ENCODE measurements at regions not wholly inside any gene's neighbourhood (a gene's known extent, or its start where the extent isn't known, plus 50 kb on each side); places are given as distances from the start of the nearest gene placed in this dataset.

DNA sequence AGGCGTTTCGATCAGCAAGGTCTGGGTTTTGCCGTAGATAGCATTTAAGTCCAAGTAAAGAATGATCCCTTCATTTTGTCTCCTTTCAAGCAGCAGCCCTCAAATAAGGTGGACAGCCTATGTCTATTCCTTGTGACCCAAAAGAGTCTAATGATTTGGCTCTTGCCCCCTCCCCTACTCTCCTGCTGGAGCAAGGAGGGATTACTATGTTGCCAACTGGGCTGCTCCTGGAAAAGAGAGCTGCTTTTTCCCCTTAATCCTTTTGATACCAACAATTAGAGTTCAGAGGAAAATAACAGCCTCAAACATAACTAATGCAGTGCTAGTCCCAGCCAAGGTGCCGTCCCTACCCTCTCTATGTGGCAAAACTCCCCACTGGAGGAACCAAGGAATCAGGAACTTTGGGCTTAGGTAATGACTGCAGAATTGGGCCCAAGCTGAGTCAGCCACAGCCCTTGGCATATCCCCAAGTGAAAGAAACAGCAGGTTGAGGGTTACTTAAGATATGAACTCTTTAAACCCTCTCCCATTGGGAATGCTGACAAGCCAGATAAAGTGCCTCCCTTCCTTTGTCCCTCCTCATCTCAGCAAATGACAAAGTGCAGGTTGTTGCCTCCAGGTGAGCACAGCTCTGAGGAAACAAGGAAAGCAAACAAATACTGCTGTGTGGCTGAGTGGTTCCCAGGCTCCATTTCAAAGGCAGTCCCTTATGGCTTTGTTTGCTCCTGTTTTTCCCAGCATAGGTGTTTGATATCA lies 643.7 kb downstream of the INHBA start:
- no peak for DNase-seq

- no peak for DNase-seq
These were observed 647.8 kb downstream of the INHBA start for GRCh38 chr7:41054960-41055661.

DNA sequence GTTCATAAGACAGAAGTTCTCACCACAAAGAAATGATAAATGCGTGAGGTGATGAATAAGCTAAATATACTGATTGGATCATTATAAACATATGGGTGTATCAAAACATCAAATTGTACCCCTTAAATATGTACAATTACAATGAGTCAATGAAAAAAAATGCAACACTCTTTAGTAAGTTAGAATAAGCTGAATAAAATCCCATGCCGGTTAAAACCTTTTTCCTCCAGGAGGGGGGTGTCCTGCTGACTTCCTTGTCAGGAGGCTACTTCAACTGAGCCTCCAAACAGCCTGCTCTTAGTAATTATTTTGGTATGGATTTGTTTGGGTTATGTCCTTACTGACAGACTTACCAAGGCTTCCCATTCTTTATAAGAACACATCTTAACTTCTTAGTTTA lies 649.1 kb downstream of the INHBA start:
- DNase-seq, result no peak

- no peak for DNase-seq
These were observed 650.2 kb downstream of the INHBA start for GRCh38 chr7:41052736-41053135.

DNA sequence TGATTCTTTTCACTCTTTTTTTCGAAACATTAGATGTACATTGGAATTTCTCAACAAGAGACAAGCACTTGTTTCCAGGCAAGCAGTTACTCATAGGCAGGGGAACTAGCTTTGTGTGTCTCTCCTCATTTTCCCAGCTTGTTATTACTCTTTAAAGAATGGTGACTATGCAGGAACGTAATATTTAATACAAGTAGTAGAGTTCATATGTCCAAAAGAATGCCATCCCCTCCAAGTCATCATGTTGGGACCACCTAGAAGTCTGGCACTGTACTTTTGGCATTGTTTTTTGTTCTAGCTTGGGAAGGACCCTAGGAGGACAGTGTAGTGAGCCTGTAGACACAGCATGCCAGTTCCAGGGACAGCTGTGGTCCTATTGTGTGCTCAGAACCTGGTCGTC lies 650.7 kb downstream of the INHBA start:
- no peak for DNase-seq

DNA sequence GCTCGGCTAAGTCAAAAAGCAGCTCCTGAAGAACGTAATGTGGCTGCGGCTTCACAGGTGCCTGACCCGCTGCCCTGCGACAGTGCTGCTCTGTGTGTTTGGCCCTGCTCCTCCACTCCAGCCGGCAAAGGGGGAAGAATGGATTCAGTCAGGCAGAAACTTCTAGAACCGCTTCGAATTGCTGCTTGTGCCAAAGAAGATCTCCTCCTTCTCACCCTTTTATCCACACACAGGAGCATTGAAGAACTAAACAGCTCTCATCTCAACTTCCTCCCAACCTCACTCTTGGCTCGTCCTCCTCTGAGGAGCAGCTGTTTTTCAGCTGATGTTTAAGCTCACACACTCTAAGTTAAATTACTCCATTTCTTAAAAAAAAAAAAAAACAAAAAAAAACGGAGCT lies 651.4 kb downstream of the INHBA start:
- no peak for DNase-seq

- DNase-seq, result no peak
These were observed 651.8 kb downstream of the INHBA start for GRCh38 chr7:41051062-41051461.

GRCh38 chr7:41048771-41049170 lies 654.1 kb downstream of the INHBA start:
- DNase-seq, result no peak

DNA sequence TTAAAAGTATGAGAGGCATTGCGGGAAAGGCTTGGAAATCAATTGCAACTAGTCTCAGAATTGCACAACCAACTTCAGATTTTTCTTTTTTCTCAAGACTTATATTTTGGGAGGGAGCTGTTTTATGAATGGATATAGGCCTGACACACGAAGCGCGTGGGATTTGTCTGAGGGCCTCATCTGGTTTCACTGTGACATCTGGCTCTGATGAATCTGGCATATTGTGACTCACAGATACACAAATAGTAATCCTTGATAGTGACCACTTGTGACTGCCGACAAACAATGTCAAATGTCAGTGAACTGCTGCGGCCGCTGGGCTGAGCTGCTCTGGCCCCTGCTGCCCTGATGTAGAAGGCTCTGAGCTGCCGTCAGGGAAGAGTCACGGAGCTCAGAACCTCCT lies 655.1 kb downstream of the INHBA start:
- DNase-seq, result no peak

DNA sequence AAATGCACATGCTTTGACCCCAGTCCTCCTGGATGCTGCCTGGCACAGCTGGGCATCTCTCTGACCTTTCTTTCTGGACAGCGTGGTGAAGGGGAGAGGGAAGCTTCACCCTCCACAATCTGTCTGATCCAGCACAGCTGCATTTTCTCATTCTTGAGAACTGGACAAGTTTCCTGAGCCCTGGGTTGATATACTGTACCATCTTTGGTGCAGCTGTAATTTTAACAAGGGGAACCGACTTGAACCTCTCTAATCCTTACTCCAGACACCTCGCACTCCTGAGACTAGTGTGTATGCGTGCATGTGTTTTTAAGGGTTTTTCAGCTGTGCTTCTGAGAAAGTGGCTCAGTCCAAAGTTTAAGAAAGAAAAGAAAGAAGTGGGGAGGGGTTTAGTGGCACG lies 655.7 kb downstream of the INHBA start:
- DNase-seq, result no peak

- DNase-seq, result no peak
These were observed 656.1 kb downstream of the INHBA start for GRCh38 chr7:41046776-41047175.

- no peak for DNase-seq
These were observed 656.6 kb downstream of the INHBA start for GRCh38 chr7:41046221-41046761.

GRCh38 chr7:41045556-41046123 lies 657.2 kb downstream of the INHBA start:
- peak; percentile 20 for DNase-seq

GRCh38 chr7:41039981-41040380 lies 662.9 kb downstream of the INHBA start:
- DNase-seq, result no peak

DNA sequence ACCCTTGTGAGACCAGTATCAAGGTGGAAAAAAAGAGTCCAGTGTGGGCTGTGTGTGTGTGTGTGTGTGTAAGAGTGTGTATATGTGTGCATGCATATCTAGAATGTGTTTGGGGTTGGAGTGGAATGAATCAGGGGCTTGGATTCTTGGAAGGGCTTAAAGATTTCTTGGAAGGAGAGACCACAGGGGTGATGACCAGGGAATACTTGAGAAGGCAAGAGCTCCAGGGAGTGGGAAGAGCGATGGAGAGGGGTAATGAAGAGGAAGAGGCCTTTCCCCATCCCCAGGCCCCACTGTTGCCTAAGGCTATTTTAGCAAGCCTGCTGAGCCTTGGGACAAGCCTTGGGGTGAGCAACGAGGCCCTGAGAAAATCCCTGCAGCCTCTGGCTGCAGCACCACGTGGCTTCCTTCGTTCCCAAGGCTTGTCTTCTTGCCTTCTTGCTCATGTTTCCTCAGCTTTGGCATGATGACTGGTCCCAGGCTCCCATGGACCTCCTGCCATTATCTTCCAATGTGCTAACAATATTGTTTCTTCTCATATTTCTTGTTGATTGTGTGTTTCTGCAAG lies 663.4 kb downstream of the INHBA start:
- no peak for DNase-seq

- peak; percentile 1 for DNase-seq
These were observed 664.7 kb downstream of the INHBA start for GRCh38 chr7:41038211-41038610.

DNA sequence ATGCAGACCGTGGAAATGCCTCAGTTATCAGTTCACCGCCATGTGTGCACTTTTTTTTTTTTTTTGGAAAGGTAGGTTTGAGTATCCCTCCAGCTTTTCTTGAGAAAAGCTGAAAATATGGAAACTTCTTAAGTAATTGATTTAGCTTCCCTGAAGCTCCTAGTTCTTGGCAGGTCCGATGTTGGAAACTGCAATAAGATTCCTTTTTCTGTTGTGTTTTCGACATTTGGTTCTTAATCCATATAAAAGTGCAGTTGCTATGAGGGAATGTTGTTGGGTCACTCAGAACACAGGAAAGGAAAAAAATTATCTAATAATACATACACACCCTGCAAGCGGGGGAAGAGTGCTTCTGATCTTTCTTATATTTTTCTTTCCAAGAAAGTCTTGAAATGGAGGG lies 665.2 kb downstream of the INHBA start:
- DNase-seq, result no peak

GRCh38 chr7:41035794-41036193 lies 667.1 kb downstream of the INHBA start:
- no peak for DNase-seq

- no peak for DNase-seq
These were observed 669.4 kb downstream of the INHBA start for GRCh38 chr7:41033500-41033899.

GRCh38 chr7:41030673-41031072 lies 672.2 kb downstream of the INHBA start:
- DNase-seq, result peak; percentile 68

DNA sequence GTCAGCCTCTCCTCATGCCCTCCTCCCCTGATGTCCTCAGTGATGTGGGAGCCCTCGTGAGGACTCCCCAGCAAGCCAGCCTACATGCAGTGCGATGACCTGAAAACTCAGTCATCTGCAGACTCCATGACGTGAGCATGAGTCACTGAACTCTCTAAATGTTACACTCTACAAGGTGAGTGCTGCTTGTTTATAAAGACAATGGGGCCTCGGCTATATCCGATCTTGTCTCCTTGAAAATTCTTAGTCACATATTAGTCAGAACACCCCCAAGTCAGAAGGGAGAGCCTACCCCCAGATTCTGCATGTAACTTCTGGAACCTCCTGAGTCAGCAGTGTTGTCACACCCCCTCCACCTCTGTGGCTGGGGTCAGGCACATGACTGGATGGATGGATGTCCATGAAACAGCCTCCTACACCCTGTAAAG lies 673.8 kb downstream of the INHBA start:
- peak; percentile 99 for DNase-seq

- no peak for DNase-seq
These were observed 674.3 kb downstream of the INHBA start for GRCh38 chr7:41028580-41028979.

DNA sequence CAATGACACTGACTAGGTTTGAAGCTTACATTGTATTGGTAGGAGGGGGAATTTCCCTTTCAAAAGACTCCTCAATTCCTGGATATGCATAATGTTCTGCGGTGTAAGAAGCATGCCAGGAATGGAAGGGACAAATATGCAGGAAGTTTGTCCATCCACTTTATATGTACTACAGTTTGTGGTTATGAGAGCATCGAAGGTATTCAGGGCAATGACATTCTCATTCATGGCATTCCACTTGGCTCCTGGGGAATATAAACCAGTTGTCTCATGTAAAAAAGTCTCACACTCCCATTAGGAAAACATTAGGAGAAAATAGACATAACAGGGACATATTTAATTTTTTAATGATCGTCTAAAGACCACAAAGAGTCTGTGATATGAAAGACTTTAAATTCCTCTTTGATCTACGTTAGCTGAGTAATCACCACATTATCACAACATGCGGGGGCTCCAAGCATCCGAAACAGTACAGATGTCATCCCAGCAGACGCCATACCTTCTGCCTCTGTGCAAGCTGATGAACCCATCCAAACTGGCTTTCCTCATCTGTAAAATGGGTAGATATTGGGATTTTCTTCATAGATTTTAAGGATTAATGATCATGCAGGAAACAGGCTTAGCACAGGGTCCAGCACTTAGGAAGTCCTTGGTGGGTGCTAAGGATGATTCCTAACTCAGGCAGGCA lies 675.3 kb downstream of the INHBA start:
- DNase-seq, result peak; percentile 98

Measured in kidney glomerular epithelial cell (primary cell).